NCI-H128 (cell line): ENCODE measurements at regions not wholly inside any gene's neighbourhood (a gene's known extent, or its start where the extent isn't known, plus 50 kb on each side); places are given as distances from the start of the nearest gene placed in this dataset.

Source experiments
- DNase-seq: peaks from one replicate; lab custom pipeline; 2025; ENCODE audit not compliant: unreplicated experiment; lab: John Stamatoyannopoulos, UW

- DNase-seq: no peak
Observed at GRCh38 chr16:14337303-14338191, 266.4 kb downstream of the MRTFB start.

- no peak for DNase-seq
Observed at GRCh38 chr16:14335297-14335696, 264.2 kb downstream of the MRTFB start.

GRCh38 chr16:14334366-14335080, 263.4 kb downstream of the MRTFB start:
- no peak for DNase-seq

GRCh38 chr16:14333361-14333760, 262.2 kb downstream of the MRTFB start:
- no peak for DNase-seq

- DNase-seq: no peak
Observed at GRCh38 chr16:14331020-14331419, 259.9 kb downstream of the MRTFB start.

- no peak for DNase-seq
Observed at GRCh38 chr16:14329727-14330350, 258.7 kb downstream of the MRTFB start.

- peak; percentile 64 for DNase-seq
Observed at GRCh38 chr16:14325502-14326401, 254.6 kb downstream of the MRTFB start.

GRCh38 chr16:14324581-14324980, 253.5 kb downstream of the MRTFB start:
- DNase-seq: no peak

- no peak for DNase-seq
Observed at GRCh38 chr16:14322186-14322585, 251.1 kb downstream of the MRTFB start.

GRCh38 chr16:14321542-14321941, 250.4 kb downstream of the MRTFB start:
- DNase-seq: no peak

- no peak for DNase-seq
Observed at GRCh38 chr16:14320406-14320805, 249.3 kb downstream of the MRTFB start.
